ENCODE measurements at regions not wholly inside any gene's neighbourhood (a gene's known extent, or its start where the extent isn't known, plus 50 kb on each side); places are given as distances from the start of the nearest gene placed in this dataset.

DNA sequence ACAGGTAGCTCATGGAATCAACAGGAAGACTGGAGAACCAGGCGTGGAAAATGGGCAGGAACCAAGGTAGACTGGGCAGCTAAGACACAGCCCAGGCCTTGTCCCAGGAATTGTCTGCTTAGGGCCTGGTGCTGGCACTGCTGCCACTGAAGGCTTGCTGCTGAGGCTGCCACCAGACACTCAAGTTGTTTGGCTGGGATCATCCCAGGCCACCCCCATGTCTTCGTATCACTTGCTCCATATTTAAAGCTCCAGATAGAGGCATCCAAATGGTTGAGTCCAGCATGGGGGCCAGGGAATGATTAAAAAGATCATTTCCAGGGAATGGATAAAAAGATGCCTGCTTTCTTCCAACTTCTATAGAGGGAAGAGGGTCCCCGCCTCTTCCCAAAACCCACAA, 107.4 kb upstream of the GADD45A start:
- CTCF ChIA-PET, result interaction anchor here (1.4 kb wide), 1 partner anchor 16 kb away, joined by 3 read pairs; no protein-coding TSS in a partner anchor
- POLR2A ChIA-PET, result no interaction called here

DNA sequence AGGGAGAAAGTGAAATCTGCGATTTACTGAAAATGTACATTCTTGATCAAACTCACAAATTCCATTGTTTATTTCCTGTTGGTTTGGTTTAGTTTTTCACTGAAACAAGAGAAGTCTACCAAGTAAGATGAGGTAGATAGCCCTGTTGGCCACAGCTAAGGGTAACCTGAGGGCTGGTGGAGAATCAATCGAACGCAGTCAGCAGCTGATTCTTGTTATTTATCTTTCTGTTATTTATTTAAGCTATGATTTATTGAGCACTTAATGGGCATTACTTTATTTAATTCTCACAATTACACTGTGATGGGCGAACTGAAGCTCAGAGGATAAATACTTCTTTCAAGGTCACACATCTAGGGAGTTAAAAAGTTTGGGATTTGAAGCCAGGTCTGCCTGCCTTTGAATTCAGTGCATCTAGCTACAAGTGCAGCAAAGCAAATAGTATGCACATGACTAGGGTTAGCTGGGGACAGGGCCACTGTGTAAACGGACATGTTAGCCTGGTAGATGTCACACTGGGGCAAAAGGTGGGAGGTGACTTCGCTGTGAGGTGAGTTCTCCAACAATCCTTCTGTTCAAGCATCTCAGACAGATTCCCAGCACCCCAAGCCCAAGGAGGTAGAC, 106.5 kb upstream of the GADD45A start:
- CTCF ChIA-PET, result interaction anchor here (1.4 kb wide), 1 partner anchor 17 kb away, joined by 3 read pairs; no protein-coding TSS in a partner anchor
- POLR2A ChIA-PET, result no interaction called here

DNA sequence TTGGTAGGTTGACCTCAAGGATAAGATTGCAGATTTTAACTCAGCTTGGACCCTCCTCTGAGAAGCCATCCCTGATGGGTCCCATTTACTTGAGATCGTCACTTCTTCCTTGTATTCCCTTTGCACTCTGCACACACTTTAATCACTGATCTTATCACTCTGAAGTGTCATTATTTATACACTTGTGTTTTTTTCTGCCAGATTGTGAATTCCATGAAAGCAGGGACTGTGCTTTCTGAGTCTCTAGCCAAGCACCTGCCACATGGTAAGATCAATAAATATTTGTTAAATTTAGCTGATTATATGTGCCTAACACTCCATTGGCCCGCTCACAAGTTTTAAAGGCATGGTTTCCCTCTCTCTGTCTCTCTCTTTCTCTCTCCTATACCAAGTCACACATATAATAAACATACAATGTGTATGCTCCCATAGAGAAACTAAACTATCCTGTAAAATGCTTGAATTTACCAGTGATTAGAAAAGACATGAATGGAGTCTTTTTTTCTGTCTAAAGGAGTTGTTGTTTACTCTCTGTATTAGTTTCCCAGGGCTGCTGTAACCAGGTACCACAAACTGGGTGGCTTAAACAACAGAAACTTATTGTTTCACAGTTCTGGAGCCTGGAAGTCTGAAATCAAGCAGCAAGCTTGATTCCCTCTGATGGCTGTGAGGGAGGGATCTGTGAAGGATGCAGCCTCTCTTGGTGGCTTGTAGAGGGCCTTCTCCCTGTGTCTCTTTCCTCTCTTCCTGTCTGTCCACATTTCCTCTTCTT, 105.2 kb upstream of the GADD45A start:
- ChIA-PET CTCF (interaction anchor here (1.1 to 1.7 kb wide), 2 partner anchors 8 to 19 kb away, joined by 3 to 7 read pairs; no protein-coding TSS in a partner anchor), POLR2A (no interaction called here)

DNA sequence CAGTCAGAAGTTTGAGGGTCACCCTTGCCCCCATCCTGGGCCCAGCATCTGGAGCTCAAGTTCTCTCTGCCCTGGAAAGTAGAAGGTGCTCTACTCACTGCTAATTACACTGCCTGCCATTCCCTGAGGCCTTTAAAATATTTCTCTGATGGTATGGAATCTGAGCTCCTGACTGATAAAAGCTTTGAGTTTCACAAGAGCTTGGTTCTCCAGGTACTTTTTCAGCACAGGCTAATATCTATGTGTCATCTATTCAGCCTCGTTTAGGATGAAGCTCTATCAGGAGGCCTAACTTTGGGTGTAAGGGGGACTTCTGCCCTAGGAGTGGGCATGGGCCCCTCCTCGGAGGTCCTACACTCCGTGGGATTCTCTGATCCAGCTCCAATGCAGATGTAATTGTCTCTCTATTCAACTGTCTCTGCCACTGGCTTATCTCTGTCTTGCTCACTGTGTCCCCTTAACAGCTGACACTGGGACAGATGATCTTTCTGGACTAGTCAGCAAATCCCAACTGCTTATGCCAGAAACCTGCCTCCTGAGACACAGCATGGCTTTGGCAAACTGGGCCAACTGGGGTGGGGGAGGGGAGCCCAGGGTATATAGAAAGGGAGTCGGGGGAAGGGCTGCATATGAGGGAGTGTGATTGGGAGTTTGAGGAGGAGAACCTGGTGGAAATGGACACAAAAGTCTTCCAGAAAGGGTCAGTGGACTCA, 104.2 kb upstream of the GADD45A start:
- POLR2A ChIA-PET, result no interaction called here

DNA sequence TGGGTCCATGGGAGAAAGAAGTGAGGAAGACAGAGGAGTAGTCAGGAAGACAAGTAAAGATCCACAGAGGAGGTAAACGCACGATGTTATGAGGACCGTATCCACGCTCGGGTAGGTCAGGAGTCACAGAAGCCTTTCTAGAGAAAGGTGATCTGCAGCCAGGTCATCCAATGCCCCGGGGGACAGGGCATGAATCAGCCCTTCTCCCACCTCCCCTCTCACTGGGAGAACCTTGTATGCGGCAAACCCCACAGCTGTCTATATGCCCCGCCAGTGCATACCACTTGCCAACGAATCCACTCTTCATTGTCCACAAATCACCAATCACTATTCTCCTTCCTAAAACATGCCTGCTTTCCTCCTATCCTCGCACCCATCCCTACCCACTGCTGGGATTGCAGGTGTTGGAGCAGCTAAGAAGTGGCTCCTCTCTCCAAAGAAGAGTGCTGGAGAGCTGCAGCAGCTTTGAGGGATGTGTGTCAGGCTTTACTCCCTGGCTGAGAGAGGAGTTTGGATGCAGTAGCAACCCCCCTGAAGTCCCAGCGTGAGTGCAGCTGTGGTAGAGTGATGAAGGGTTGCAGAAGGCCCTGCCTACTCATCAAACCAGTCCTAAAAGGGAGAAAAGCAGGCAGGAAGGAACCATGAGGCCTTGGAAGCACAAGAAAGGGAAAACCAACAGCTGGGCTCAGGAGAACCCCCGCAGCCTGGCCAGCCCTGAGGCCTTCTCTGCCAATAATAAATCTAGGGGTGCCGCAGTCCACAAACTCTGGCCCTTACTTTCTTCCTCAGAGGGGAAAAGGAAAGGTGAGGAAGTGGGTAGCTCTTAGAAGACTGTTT, 102.2 kb upstream of the GADD45A start:
- CTCF ChIA-PET, result no interaction called here
- POLR2A ChIA-PET, result no interaction called here

More for the DNA sequence above, 104.2 kb upstream of the GADD45A start:
- CTCF ChIA-PET, result interaction anchor here (1.1 to 1.7 kb wide), 2 partner anchors 9 to 20 kb away, joined by 3 to 7 read pairs; no protein-coding TSS in a partner anchor

DNA sequence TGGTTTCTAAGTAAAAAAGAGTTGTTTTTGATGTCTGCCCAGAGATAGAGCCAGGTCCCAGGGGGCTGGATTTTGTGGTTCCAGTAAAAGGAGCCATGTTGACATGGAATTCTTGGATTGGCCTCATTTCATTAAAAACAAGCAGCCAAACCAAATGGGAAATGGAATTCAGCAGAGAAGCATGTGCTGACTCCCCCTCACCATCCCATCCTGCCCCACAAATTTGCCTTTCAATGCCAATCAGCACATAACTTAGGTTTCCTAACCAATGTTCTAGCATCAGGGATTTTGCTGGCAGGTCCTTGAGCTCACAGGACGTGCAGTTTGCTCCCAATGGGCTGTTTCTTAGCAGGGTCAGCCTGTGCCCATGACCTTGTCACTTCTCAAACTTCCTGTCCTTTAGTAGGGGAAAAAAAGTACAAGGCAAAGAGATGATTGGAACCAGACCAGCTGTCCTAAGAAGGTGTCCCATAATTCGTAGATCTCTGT, 101.5 kb upstream of the GADD45A start:
- ChIA-PET POLR2A (no interaction called here), CTCF (interaction anchor here (0.8 kb wide), 1 partner anchor 75 kb away, joined by 3 read pairs; no protein-coding TSS in a partner anchor)

DNA sequence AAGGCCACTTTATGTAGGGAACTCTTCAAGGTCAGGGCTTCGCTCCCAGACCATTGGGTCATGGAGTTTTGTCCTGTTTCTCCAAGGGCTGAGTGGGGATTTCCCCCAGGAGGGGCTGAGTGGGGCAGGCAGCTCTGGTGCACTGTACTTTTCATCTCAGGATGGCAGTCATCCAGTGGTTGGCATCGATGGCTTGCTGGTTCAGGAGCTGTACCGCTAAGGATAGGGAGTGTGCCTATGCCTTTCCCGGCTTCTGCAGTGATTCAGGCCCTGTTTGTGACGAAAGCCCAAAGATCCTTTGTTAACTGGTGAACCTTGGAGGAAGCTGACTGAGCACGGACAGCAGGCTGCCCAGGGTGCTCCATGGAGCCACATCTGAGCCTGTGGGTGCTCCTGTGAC, 100.1 kb upstream of the GADD45A start:
- ChIA-PET CTCF (no interaction called here), POLR2A (no interaction called here)

DNA sequence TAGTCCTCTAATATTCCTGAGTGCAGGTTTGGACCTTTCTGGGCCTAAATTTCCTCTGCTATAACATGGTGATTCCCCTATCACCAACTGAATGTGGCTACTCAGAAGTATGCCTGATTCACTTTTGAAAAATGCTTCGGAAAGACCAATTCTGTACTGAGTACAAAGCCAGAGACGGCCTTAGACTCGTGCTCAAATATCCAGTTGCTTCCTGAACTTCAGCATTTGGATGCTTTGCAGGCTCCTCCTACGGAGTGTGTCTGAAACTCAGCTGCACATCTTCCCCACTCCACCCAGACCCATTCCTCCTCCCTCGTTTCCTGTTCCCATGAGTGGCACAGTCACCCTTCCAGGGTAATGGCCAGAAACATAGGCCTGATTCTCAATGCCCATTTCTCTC, 98.4 kb upstream of the GADD45A start:
- ChIA-PET POLR2A (no interaction called here), CTCF (no interaction called here)

DNA sequence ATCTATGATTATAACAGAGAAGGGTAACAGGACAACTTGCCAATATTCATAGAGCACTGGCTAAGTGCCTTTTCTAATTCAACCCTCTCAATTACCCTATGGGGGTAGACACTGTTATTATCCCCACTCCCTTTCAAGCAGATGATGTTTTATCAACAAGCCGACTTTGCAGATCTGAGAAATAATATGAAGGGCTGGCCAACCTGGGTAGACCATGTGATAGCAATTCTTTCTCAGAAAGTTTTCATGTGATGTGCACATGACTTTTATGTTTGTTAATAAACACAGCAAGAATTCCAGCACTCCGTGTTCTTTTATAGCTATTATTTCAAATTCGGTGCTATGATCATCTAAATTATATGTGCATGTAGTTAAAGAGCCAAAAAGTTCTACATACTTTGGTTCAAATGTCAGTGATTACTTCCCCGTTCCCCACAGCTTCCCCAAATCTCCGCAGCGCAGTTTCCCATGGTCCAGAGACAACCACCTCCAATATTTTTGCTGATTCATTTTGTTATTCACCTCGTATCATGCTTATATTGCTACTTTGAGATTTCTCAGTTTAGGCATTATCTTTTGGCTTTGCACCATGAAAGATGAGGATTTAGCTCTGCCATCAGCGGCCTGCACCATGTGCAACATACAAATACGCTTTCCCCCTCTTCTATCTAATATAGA, 96.7 kb upstream of the GADD45A start:
- POLR2A ChIA-PET, result no interaction called here

DNA sequence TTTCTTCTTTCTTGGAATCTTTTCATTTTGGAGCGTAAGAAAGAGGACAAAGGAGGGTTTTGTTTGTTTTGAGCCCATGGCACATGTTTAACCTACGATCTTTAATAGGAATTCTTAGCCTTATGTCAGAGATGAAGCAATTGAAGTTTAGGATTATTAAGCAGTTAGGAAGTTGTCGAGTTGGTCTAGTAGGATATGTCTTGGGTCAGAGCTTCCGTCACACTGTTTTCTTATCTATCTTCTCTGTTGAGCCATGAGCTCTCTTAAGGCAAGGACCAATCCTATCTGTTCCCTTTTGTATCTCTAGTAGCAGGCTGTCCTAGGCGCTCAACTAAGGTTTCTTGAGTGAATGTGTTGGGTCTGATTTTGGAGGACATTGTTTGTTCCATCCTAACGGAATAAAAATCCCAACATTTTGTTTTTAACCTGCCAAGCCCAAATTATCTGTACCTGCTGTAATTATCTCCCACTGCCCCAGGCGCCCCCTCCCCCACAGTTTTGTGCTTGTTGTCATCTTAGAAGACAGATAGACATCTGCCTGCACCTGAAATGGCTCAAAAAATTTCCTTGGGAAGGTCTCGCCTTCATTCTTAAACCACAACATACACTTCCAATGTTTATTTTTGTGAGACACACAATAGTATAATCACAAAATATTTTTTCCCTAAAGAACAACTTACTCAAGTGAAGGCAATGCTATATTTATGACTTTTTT, 95.3 kb upstream of the GADD45A start:
- CTCF ChIA-PET, result no interaction called here
- POLR2A ChIA-PET, result no interaction called here

More for the DNA sequence above, 96.7 kb upstream of the GADD45A start:
- CTCF ChIA-PET, result no interaction called here

DNA sequence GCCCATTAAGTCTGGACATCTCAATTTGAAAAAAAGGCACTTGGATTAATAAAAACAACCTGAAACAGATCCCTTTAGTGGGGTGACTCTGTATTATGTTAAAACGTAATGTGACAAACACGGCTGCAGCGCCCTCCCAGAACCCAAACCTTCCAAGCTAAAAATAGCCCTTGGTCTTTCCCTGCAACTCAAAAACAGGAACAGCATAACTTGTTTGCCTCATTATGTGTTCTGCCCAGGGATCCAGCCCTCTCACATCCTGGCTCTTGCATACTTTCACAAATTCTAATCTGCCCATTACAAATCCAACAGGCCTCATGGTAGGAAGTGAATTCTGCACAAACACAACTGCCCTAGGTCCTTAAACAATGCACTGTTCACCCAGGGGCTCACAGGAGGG, 94.7 kb upstream of the GADD45A start:
- CTCF ChIA-PET, result no interaction called here

DNA sequence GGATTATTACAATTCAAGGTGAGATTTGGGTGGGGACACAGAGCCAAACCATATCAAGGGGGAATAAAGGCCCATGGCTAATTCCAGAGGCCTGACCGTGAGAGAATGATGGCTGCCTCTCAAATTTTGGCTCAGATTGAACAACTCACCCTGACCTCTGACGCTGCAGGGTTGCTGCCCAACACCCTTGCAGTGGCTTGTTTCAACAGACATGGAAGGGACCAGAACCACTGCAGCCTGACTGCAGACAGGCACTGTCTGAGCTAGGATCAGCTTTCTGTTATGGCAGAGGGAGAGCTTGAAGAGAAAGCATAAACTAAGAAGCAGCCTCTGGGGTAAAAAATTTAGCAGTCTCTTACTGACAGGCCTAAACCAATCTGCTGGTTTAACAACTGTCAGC, 90.2 kb upstream of the GADD45A start:
- ChIA-PET POLR2A (no interaction called here), CTCF (interaction anchor here (1.3 kb wide), 1 partner anchor 24 kb away, joined by 3 read pairs; no protein-coding TSS in a partner anchor)

More for the DNA sequence above, 94.7 kb upstream of the GADD45A start:
- POLR2A ChIA-PET, result no interaction called here

DNA sequence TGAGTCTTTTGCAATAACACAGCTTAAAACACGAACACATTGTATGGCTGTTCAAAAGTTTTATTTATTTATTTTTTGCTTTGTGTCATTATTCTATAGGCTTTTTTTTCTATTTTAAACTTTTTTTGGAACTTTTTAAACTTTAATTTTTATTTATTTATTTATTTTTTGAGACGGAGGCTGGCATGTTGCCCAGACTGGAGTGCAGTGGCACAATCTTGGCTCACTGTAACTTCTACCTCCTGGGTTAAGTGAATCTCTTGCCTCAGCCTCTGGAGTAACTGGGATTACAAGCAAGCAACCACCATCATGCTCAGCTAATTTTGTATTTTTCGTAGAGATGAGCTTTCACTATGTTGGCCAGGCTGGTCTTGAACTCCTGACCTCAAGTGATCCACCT, 88.3 kb upstream of the GADD45A start:
- POLR2A ChIA-PET, result no interaction called here
- CTCF ChIA-PET, result no interaction called here

DNA sequence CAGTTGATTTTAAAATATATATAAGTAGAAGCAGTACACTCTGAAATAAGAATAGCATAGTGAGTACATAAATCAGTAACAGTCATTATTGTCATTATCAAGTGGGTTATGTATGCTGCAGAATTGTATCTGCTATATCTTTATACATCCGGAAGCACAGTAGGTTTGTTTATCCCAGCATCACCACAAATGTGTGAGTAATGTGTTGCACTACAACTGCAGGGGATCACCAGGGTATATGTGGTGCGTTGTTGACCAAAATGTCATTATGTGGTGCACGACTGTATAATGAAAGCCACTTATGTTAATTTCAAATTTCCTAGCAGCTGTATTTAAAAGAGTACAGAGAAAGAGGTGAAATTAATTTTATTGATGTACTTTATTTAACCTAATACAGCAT, 87.7 kb upstream of the GADD45A start:
- ChIA-PET POLR2A (no interaction called here), CTCF (no interaction called here)

DNA sequence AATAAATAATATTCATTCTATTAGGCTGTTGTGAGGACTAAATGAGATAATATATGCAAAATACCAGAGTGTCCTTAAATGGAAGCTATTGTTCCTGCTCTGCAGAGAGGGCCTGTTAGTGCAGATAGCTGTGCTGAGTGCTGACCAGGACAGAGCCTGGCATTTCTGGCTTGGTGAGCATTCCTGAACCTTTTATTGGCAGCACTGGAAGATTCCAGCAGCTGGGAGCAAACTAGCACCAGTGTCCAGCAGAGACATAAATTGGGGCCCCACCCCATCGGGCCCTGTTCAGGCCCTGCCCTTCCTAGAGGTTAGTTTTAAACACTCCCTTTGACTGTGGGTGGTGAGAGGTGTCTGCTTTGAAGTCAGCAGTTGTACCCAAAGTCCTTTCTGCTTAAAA, 85.9 kb upstream of the GADD45A start:
- ChIA-PET POLR2A (no interaction called here), CTCF (no interaction called here)

DNA sequence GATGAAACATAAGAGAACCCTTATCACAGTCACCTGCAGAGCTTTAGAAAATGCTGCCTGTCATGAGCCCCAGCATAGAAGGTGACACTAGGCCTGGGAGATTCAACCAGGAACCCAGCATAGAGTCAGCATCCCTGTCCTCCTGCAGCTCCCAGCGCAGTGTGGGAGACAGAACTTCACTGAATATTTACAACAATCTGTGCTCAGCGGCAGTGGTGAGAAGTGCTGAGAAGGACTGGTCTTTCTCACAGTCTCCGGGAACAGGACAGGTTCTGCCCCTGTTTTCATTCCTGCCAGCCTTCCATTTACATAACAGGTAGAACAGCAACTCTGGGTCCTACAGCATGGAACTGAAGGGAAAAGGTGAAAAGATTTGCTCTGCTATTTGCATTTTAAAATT, 83.5 kb upstream of the GADD45A start:
- POLR2A ChIA-PET, result no interaction called here
- CTCF ChIA-PET, result no interaction called here

DNA sequence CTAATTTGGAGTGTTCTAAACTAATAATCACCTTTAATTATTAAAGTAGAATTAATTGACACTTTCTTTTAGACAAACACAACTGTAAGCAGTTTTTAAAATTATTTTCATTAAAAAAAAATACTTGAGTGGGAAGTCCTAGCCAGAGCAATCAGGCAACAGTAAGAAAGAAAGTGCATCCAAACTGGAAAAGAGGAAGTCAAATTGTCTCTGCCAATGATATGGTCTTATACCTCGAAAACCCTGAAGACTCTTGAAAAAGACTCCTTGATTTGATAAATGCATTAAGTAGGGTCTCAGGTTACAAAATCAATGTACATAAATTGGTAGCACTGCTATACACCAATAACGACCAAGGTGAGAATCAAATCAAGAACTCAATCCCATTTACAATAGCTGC, 83.0 kb upstream of the GADD45A start:
- ChIA-PET POLR2A (no interaction called here), CTCF (no interaction called here)

DNA sequence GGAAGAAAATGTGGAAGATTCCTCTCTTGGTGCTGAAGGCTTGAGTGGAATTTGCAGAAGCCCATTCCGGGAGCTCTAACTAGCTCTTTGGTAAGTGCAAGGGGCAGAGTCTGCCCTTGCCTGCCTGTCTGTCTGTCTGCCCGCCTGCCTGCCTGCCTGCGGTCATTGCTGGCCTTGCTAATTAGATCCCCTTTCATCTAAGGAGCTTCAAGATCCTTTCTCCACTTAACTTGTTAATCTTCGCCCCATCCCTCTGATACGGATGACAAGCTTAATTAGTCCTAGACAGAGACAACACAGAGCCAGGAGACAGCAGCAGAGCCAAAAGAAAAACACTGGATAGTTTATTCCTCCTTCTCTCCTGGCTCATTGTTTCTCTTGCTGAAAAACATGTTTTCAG, 80.2 kb upstream of the GADD45A start:
- ChIA-PET CTCF (no interaction called here), POLR2A (no interaction called here)

Data from activated CD8-positive, alpha-beta memory T cell treated with anti-CD3 and anti-CD28 coated beads for 36 hours (primary cell).